ENCODE measurements at regions not wholly inside any gene's neighbourhood (a gene's known extent, or its start where the extent isn't known, plus 50 kb on each side); places are given as distances from the start of the nearest gene placed in this dataset.

DNA sequence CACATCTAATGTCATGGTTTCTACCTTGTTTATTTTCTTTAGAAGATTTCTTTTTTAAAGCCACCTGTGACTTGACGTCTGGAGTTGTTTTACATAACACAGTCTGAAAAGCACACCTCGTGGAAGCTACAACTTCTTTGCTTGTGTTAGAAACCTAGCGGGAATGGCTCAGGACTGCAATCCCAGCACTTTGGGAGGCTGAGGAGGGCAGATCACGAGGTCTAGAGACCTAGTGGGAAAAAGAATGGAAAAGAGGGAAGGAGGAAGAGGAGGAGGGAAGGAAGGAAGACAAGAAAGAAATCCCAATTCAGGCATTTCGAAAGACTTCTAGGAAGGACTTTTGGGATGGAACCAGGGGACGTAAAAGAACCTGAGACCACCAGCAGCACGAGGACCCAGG is 146.3 kb upstream of the CELF2 start:
- peak overlapping the region; percentile 90 for H3K27ac ChIP-seq (ENCODE audit: low read length)
- H3K4me3 ChIP-seq (ENCODE audit: low read length) = no peak overlapping the region
- no peaks in the 10 kb centered on the region for H3K36me3 ChIP-seq (ENCODE audit: control insufficient read depth, insufficient read depth, low read length)
- peaks cover 26% of the 10 kb centered on the region for H3K4me1 ChIP-seq (ENCODE audit: control insufficient read depth, insufficient read depth, low read length)
- DNase-seq = peak; percentile 44
- 24% methylated on average over 6 of the region's 7 CpGs for WGBS (ENCODE audit: insufficient coverage)
- no peaks in the 10 kb centered on the region for H3K9me3 ChIP-seq (replicated peaks; ENCODE audit: control insufficient read depth, low read depth, low read length)
- H3K27me3 ChIP-seq (ENCODE audit: control insufficient read depth, insufficient read depth, low read length) = no peaks in the 10 kb centered on the region

DNA sequence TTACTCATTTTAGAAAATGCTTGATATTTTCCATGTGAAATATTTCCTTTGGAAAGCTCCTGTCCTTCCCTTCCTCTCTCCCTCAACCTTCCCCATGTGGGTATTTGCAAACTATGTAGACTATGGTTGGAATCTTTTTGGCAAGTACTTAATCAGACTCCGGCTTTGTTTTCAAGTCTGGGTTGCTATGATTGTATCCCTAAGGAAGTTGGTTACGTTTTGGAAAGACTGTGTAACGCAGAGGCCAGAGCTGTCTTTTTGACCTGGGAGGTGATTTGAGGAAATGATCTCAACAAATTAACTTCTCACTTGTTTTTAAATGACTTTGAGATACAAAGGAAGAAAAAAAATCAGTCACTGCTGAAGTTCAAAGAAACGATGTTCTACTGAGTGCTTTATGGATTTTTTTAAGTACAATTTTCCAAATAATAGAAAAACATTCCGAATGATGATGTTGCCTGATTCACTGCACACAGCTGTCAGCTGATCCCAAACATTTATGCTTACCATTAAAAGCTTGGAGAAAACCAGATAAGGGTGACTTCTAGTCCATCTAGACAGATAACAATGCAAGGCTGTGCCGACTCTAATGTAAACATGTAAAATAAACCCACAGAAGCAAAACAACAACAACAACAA is 145.5 kb upstream of the CELF2 start:
- WGBS (ENCODE audit: insufficient coverage) = no CpG with 5 or more reads among the region's 6 CpGs
- Histone ChIP-seq H3K9me3 (replicated peaks; ENCODE audit: control insufficient read depth, low read depth, low read length) (no peaks in the 10 kb centered on the region), H3K27ac (ENCODE audit: low read length) (peak overlapping the region; percentile 90), H3K27me3 (ENCODE audit: control insufficient read depth, insufficient read depth, low read length) (no peaks in the 10 kb centered on the region), H3K36me3 (ENCODE audit: control insufficient read depth, insufficient read depth, low read length) (no peaks in the 10 kb centered on the region), H3K4me1 (ENCODE audit: control insufficient read depth, insufficient read depth, low read length) (peaks cover 26% of the 10 kb centered on the region), H3K4me3 (ENCODE audit: low read length) (no peak overlapping the region)
- DNase-seq = peak; percentile 96

DNA sequence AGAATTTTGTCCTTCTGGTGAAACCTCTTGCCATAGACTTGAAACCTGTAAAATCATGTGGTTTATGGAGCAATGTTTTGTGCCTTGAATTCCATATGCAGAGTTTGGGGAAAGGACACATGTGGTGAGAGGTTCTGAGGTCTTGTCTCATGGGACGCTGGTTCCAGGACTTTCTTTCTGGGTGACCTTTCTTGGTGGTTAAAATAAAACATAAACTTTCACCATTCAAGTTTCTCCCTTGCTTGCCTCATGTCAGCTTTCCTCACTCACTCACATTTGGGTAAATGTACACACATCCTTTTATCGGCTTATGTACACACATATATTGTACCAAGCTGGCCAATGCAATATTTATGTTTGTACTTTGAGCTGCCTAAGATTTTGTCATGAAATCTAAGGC is 144.9 kb upstream of the CELF2 start:
- peak; percentile 27 for DNase-seq
- H3K9me3 ChIP-seq (replicated peaks; ENCODE audit: control insufficient read depth, low read depth, low read length) = no peaks in the 10 kb centered on the region
- no peaks in the 10 kb centered on the region for H3K36me3 ChIP-seq (ENCODE audit: control insufficient read depth, insufficient read depth, low read length)
- no CpG with 5 or more reads among the region's 2 CpGs for WGBS (ENCODE audit: insufficient coverage)
- H3K27ac ChIP-seq (ENCODE audit: low read length) = peak overlapping the region; percentile 90
- H3K4me3 ChIP-seq (ENCODE audit: low read length) = no peak overlapping the region
- H3K4me1 ChIP-seq (ENCODE audit: control insufficient read depth, insufficient read depth, low read length) = peaks cover 26% of the 10 kb centered on the region
- no peaks in the 10 kb centered on the region for H3K27me3 ChIP-seq (ENCODE audit: control insufficient read depth, insufficient read depth, low read length)

DNA sequence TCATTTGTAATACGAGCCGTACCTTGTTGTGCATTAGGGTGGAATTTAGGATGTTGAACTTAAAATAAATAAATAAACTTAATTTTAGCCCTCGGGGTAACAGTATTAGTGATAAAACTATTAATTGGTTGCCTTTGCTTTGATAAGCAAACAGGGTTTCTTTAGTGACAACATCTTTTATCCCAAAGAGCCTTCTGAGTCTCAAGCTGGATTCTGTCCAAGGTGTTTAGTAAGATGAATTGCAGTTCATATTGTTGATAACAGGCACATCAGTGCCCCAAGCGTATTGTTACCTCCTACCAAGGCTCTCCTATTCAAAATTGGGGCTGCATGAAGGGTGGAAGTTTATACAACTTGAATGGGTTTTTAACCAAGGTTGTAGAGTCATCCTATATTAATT is 144.4 kb upstream of the CELF2 start:
- no peak overlapping the region for H3K4me3 ChIP-seq (ENCODE audit: low read length)

DNA sequence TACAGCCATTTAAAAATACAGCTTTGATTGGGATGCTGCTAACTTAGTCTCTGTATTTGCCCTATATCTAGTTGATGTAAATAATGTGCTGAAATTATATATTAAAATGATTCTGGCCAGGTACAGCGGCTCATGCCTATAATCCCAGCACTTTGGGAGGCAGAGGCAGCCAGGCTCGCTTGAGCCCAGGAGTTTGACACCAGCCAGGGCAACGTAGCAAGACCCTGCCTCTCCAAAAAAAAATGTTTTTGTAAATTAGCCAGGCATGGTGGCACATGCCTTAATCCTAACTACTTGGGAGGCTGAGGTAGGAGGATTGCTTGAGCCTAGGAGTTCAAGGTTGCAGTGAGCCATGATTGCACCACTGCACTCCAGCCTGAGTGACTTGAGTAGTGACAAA is 143.8 kb upstream of the CELF2 start:
- Histone ChIP-seq H3K27me3 (ENCODE audit: control insufficient read depth, insufficient read depth, low read length) (no peaks in the 10 kb centered on the region), H3K9me3 (replicated peaks; ENCODE audit: control insufficient read depth, low read depth, low read length) (no peaks in the 10 kb centered on the region), H3K36me3 (ENCODE audit: control insufficient read depth, insufficient read depth, low read length) (no peaks in the 10 kb centered on the region), H3K4me1 (ENCODE audit: control insufficient read depth, insufficient read depth, low read length) (peaks cover 21% of the 10 kb centered on the region), H3K4me3 (ENCODE audit: low read length) (no peak overlapping the region), H3K27ac (ENCODE audit: low read length) (no peak overlapping the region)
- WGBS (ENCODE audit: insufficient coverage) = 87% methylated on average over 3 of the region's 3 CpGs
- DNase-seq = no peak

More for the DNA sequence above, 144.4 kb upstream of the CELF2 start:
- no peaks in the 10 kb centered on the region for H3K27me3 ChIP-seq (ENCODE audit: control insufficient read depth, insufficient read depth, low read length)
- H3K9me3 ChIP-seq (replicated peaks; ENCODE audit: control insufficient read depth, low read depth, low read length) = no peaks in the 10 kb centered on the region
- no CpG with 5 or more reads among the region's 4 CpGs for WGBS (ENCODE audit: insufficient coverage)
- peaks cover 23% of the 10 kb centered on the region for H3K4me1 ChIP-seq (ENCODE audit: control insufficient read depth, insufficient read depth, low read length)
- no peaks in the 10 kb centered on the region for H3K36me3 ChIP-seq (ENCODE audit: control insufficient read depth, insufficient read depth, low read length)
- no peak overlapping the region for H3K27ac ChIP-seq (ENCODE audit: low read length)
- peak; percentile 19 for DNase-seq

DNA sequence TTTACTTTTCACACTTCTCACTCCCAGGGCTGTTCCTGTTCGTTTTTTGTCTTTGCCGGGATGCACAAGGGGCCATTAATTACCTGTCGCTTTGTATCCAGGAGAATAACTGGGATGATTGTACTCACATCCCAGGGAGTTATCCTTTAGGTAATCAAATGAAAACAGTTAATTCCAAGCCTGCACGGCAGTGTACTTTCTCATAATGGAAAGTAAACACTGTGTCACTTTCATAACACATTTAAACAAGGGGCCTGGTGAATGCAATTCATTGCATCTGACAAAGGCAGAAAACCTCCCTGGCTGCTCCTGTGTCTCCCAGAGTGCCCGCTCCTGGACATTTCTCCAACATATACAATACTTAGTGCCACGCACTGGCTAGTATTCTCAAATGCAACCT is 138.7 kb upstream of the CELF2 start:
- Histone ChIP-seq H3K4me1 (ENCODE audit: control insufficient read depth, insufficient read depth, low read length) (no peaks in the 10 kb centered on the region), H3K27me3 (ENCODE audit: control insufficient read depth, insufficient read depth, low read length) (no peaks in the 10 kb centered on the region), H3K36me3 (ENCODE audit: control insufficient read depth, insufficient read depth, low read length) (no peaks in the 10 kb centered on the region), H3K4me3 (ENCODE audit: low read length) (no peak overlapping the region), H3K9me3 (replicated peaks; ENCODE audit: control insufficient read depth, low read depth, low read length) (no peaks in the 10 kb centered on the region), H3K27ac (ENCODE audit: low read length) (no peak overlapping the region)
- 100% methylated on average over 1 of the region's 6 CpGs for WGBS (ENCODE audit: insufficient coverage)
- DNase-seq = no peak

DNA sequence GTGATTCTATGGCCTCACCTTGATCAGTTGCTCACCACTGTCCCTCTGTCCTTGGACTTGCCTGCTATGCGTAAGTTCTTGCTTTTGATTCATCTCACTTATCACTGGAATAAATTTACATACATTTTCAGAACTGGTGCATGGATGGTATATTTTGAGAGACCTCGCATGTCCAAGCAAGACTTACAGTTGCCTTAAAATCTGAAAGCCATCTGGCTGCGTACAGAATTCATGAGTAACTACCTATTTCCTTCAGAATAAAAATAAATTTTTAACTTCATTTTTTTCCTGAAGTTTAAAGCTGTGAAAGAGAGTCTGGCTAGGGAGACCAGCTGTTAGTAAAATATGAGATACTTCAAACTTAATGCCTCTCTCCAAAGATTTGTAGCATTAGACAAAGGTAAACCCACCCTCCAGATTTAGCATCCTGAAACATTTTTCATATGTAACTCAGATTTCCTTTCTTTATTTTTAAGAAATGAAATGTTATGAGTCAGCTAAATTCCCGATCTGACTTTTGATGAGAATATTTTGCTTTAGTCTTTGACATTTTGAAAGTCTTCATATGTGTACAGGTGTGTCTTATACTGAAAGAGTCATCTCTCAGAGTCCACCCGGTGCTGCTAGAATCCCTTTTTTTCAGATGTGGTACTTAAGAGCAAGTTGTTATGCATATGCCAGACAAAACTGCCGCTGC is 136.4 kb upstream of the CELF2 start:
- WGBS (ENCODE audit: insufficient coverage) = 60% methylated on average over 1 of the region's 6 CpGs
- no peak overlapping the region for H3K27ac ChIP-seq (ENCODE audit: low read length)

DNA sequence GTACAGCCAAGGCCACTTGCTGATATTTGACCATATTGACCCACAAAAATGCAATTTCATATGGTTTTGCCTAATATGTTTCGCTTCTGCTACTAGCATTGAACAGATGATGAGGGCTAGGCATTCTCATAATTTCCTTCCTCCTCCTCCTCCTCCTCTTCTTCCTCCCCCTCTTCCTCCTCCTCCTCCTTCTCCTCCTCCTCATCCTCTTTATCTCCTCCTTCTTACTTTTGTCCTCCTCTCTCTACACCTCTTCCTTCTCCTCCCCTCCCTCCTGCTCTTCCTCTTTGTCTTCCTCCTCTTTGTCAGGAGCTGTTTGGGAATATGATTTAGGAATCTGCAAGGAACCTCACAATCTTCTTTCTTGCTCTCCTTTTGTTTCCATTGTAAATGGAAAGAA is 133.9 kb upstream of the CELF2 start:
- Histone ChIP-seq H3K4me1 (ENCODE audit: control insufficient read depth, insufficient read depth, low read length) (peaks cover 4% of the 10 kb centered on the region), H3K27ac (ENCODE audit: low read length) (no peak overlapping the region), H3K4me3 (ENCODE audit: low read length) (no peak overlapping the region), H3K9me3 (replicated peaks; ENCODE audit: control insufficient read depth, low read depth, low read length) (peaks cover 2% of the 10 kb centered on the region), H3K36me3 (ENCODE audit: control insufficient read depth, insufficient read depth, low read length) (no peaks in the 10 kb centered on the region), H3K27me3 (ENCODE audit: control insufficient read depth, insufficient read depth, low read length) (no peaks in the 10 kb centered on the region)
- whole genome bisulfite sequencing (ENCODE audit: insufficient coverage) = 80% methylated on average over 1 of the region's 1 CpG
- no peak for DNase-seq

More for the DNA sequence above, 136.4 kb upstream of the CELF2 start:
- DNase-seq = no peak
- H3K27me3 ChIP-seq (ENCODE audit: control insufficient read depth, insufficient read depth, low read length) = no peaks in the 10 kb centered on the region
- H3K9me3 ChIP-seq (replicated peaks; ENCODE audit: control insufficient read depth, low read depth, low read length) = peaks cover 2% of the 10 kb centered on the region
- H3K4me1 ChIP-seq (ENCODE audit: control insufficient read depth, insufficient read depth, low read length) = no peaks in the 10 kb centered on the region
- no peaks in the 10 kb centered on the region for H3K36me3 ChIP-seq (ENCODE audit: control insufficient read depth, insufficient read depth, low read length)
- H3K4me3 ChIP-seq (ENCODE audit: low read length) = no peak overlapping the region

DNA sequence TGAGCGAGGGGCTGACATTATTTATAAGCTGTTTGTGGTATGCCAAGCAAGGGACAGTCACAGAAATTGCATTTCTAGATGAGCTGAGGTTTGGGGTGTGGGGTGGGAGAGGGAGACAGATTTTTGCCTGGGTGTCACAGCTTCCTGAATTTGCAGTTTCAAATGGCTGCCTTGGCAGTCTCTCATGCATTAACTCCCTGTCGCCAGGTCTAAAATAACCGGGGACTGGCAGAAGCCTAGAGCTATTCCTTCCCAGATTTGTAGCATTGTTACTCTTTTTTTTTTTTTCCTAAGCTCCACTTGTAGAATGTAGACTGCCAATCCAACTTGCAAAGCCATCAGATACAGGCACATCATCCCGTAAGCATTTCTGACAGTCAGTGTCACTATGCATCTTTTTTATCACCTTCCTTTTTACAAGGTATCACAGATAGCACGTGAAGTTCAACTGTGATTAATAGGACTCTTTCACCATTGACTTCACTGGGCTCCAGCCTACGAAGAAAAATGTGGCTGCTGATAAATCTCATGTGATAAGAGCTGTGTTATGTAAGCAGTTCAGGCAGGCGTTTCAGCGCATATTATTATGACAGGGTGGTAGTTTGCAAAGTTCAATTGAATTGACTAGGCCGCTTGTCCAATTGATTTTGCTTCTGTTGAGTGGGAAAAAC is 130.7 kb upstream of the CELF2 start:
- Histone ChIP-seq H3K27ac (ENCODE audit: low read length) (no peak overlapping the region), H3K4me3 (ENCODE audit: low read length) (no peak overlapping the region), H3K4me1 (ENCODE audit: control insufficient read depth, insufficient read depth, low read length) (peaks cover 10% of the 10 kb centered on the region), H3K27me3 (ENCODE audit: control insufficient read depth, insufficient read depth, low read length) (no peaks in the 10 kb centered on the region), H3K9me3 (replicated peaks; ENCODE audit: control insufficient read depth, low read depth, low read length) (peaks cover 2% of the 10 kb centered on the region), H3K36me3 (ENCODE audit: control insufficient read depth, insufficient read depth, low read length) (no peaks in the 10 kb centered on the region)
- no peak for DNase-seq
- WGBS (ENCODE audit: insufficient coverage) = 72% methylated on average over 4 of the region's 9 CpGs
